ENCODE measurements at regions not wholly inside any gene's neighbourhood (a gene's known extent, or its start where the extent isn't known, plus 50 kb on each side); places are given as distances from the start of the nearest gene placed in this dataset.

GRCh38 chr2:12221584-12221983, 475.2 kb downstream of the LPIN1 start:
- DNase-seq, result no peak
- Histone ChIP-seq H3K27me3 (ENCODE audit: control insufficient read depth, insufficient read depth) (no peaks in the 10 kb centered on the region), H3K9me3 (ENCODE audit: control insufficient read depth, low read length) (no peaks in the 10 kb centered on the region), H3K4me1 (ENCODE audit: control insufficient read depth, insufficient read depth, low read length) (no peaks in the 10 kb centered on the region), H3K4me3 (ENCODE audit: low read length) (no peak overlapping the region), H3K27ac (ENCODE audit: low read length) (no peak overlapping the region)
- 55% methylated on average over 2 of the region's 2 CpGs for WGBS
- intact Hi-C loops (cut with DNase I), result no loop called here
- no peak for ATAC-seq

GRCh38 chr2:12222554-12222953, 476.1 kb downstream of the LPIN1 start:
- intact Hi-C loops (cut with DNase I), result no loop called here
- no peak for DNase-seq
- WGBS, result 74% methylated on average over 1 of the region's 1 CpG
- H3K4me1 ChIP-seq (ENCODE audit: control insufficient read depth, insufficient read depth, low read length), result no peaks in the 10 kb centered on the region
- no peak overlapping the region for H3K27ac ChIP-seq (ENCODE audit: low read length)
- no peak for ATAC-seq
- H3K27me3 ChIP-seq (ENCODE audit: control insufficient read depth, insufficient read depth), result no peaks in the 10 kb centered on the region
- no peaks in the 10 kb centered on the region for H3K9me3 ChIP-seq (ENCODE audit: control insufficient read depth, low read length)
- H3K4me3 ChIP-seq (ENCODE audit: low read length), result no peak overlapping the region

- Histone ChIP-seq H3K27me3 (ENCODE audit: control insufficient read depth, insufficient read depth) (no peaks in the 10 kb centered on the region), H3K27ac (ENCODE audit: low read length) (no peak overlapping the region), H3K4me1 (ENCODE audit: control insufficient read depth, insufficient read depth, low read length) (no peaks in the 10 kb centered on the region), H3K4me3 (ENCODE audit: low read length) (no peak overlapping the region), H3K9me3 (ENCODE audit: control insufficient read depth, low read length) (no peaks in the 10 kb centered on the region)
- DNase-seq (no peak), ATAC-seq (no peak)
- 85% methylated on average over 6 of the region's 6 CpGs for WGBS
- intact Hi-C loops (cut with DNase I), result no loop called here
These were observed 477.3 kb downstream of the LPIN1 start for GRCh38 chr2:12223732-12224131.

GRCh38 chr2:12226653-12227052, 480.2 kb downstream of the LPIN1 start:
- Histone ChIP-seq H3K27ac (ENCODE audit: low read length) (no peak overlapping the region), H3K4me1 (ENCODE audit: control insufficient read depth, insufficient read depth, low read length) (no peaks in the 10 kb centered on the region), H3K27me3 (ENCODE audit: control insufficient read depth, insufficient read depth) (no peaks in the 10 kb centered on the region), H3K9me3 (ENCODE audit: control insufficient read depth, low read length) (no peaks in the 10 kb centered on the region), H3K4me3 (ENCODE audit: low read length) (no peak overlapping the region)
- intact Hi-C loops (cut with DNase I), result no loop called here
- ATAC-seq, result peak in 1 of 2 donors; percentile 69
- DNase-seq, result no peak

- DNase-seq (no peak), ATAC-seq (no peak)
- Histone ChIP-seq H3K27ac (ENCODE audit: low read length) (no peak overlapping the region), H3K27me3 (ENCODE audit: control insufficient read depth, insufficient read depth) (no peaks in the 10 kb centered on the region), H3K4me1 (ENCODE audit: control insufficient read depth, insufficient read depth, low read length) (no peaks in the 10 kb centered on the region), H3K9me3 (ENCODE audit: control insufficient read depth, low read length) (no peaks in the 10 kb centered on the region), H3K4me3 (ENCODE audit: low read length) (no peak overlapping the region)
- intact Hi-C loops (cut with DNase I), result no loop called here
- WGBS, result 92% methylated on average over 4 of the region's 4 CpGs
These were observed 481.6 kb downstream of the LPIN1 start for GRCh38 chr2:12227941-12228608.

- no peaks in the 10 kb centered on the region for H3K27me3 ChIP-seq (ENCODE audit: control insufficient read depth, insufficient read depth)
- H3K27ac ChIP-seq (ENCODE audit: low read length), result no peak overlapping the region
- WGBS, result 57% methylated on average over 2 of the region's 2 CpGs
- no peak overlapping the region for H3K4me3 ChIP-seq (ENCODE audit: low read length)
- no peaks in the 10 kb centered on the region for H3K4me1 ChIP-seq (ENCODE audit: control insufficient read depth, insufficient read depth, low read length)
- DNase-seq, result no peak
- ATAC-seq, result no peak
- intact Hi-C loops (cut with DNase I), result no loop called here
- H3K9me3 ChIP-seq (ENCODE audit: control insufficient read depth, low read length), result no peaks in the 10 kb centered on the region
These were observed 484.9 kb downstream of the LPIN1 start for GRCh38 chr2:12231288-12231687.

GRCh38 chr2:12232876-12233275, 483.9 kb upstream of the TRIB2 start:
- intact Hi-C loops (cut with DNase I), result no loop called here
- Histone ChIP-seq H3K27ac (ENCODE audit: low read length) (no peak overlapping the region), H3K27me3 (ENCODE audit: control insufficient read depth, insufficient read depth) (no peaks in the 10 kb centered on the region), H3K4me1 (ENCODE audit: control insufficient read depth, insufficient read depth, low read length) (no peaks in the 10 kb centered on the region), H3K4me3 (ENCODE audit: low read length) (no peak overlapping the region), H3K9me3 (ENCODE audit: control insufficient read depth, low read length) (no peaks in the 10 kb centered on the region)
- ATAC-seq (no peak), DNase-seq (no peak)
- WGBS, result 87% methylated on average over 3 of the region's 3 CpGs

GRCh38 chr2:12236136-12236844, 480.4 kb upstream of the TRIB2 start:
- H3K4me3 ChIP-seq (ENCODE audit: low read length), result no peak overlapping the region
- intact Hi-C loops (cut with DNase I), result no loop called here
- H3K27ac ChIP-seq (ENCODE audit: low read length), result no peak overlapping the region
- no peaks in the 10 kb centered on the region for H3K27me3 ChIP-seq (ENCODE audit: control insufficient read depth, insufficient read depth)
- 75% methylated on average over 4 of the region's 4 CpGs for WGBS
- H3K4me1 ChIP-seq (ENCODE audit: control insufficient read depth, insufficient read depth, low read length), result no peaks in the 10 kb centered on the region
- ATAC-seq (no peak), DNase-seq (no peak)
- no peaks in the 10 kb centered on the region for H3K9me3 ChIP-seq (ENCODE audit: control insufficient read depth, low read length)

GRCh38 chr2:12240206-12240605, 476.5 kb upstream of the TRIB2 start:
- Histone ChIP-seq H3K4me3 (ENCODE audit: low read length) (no peak overlapping the region), H3K9me3 (ENCODE audit: control insufficient read depth, low read length) (no peaks in the 10 kb centered on the region), H3K27me3 (ENCODE audit: control insufficient read depth, insufficient read depth) (no peaks in the 10 kb centered on the region), H3K4me1 (ENCODE audit: control insufficient read depth, insufficient read depth, low read length) (no peaks in the 10 kb centered on the region), H3K27ac (ENCODE audit: low read length) (no peak overlapping the region)
- ATAC-seq (no peak), DNase-seq (no peak)
- intact Hi-C loops (cut with DNase I), result no loop called here

GRCh38 chr2:12243381-12243780, 473.4 kb upstream of the TRIB2 start:
- Histone ChIP-seq H3K27me3 (ENCODE audit: control insufficient read depth, insufficient read depth) (no peaks in the 10 kb centered on the region), H3K4me1 (ENCODE audit: control insufficient read depth, insufficient read depth, low read length) (no peaks in the 10 kb centered on the region), H3K4me3 (ENCODE audit: low read length) (no peak overlapping the region), H3K9me3 (ENCODE audit: control insufficient read depth, low read length) (no peaks in the 10 kb centered on the region), H3K27ac (ENCODE audit: low read length) (no peak overlapping the region)
- ATAC-seq (no peak), DNase-seq (no peak)
- intact Hi-C loops (cut with DNase I), result no loop called here
- 98% methylated on average over 2 of the region's 2 CpGs for WGBS

- no peak for DNase-seq
- no peak overlapping the region for H3K27ac ChIP-seq (ENCODE audit: low read length)
- no peak overlapping the region for H3K4me3 ChIP-seq (ENCODE audit: low read length)
- intact Hi-C loops (cut with DNase I), result no loop called here
- H3K27me3 ChIP-seq (ENCODE audit: control insufficient read depth, insufficient read depth), result no peaks in the 10 kb centered on the region
- no peaks in the 10 kb centered on the region for H3K4me1 ChIP-seq (ENCODE audit: control insufficient read depth, insufficient read depth, low read length)
- WGBS, result 34% methylated on average over 3 of the region's 3 CpGs
- ATAC-seq, result no peak
- no peaks in the 10 kb centered on the region for H3K9me3 ChIP-seq (ENCODE audit: control insufficient read depth, low read length)
These were observed 472.7 kb upstream of the TRIB2 start for GRCh38 chr2:12244070-12244469.

GRCh38 chr2:12251121-12251520, 465.6 kb upstream of the TRIB2 start:
- no peak for ATAC-seq
- no peaks in the 10 kb centered on the region for H3K27me3 ChIP-seq (ENCODE audit: control insufficient read depth, insufficient read depth)
- no peaks in the 10 kb centered on the region for H3K4me1 ChIP-seq (ENCODE audit: control insufficient read depth, insufficient read depth, low read length)
- intact Hi-C loops (cut with DNase I), result no loop called here
- no peak for DNase-seq
- H3K9me3 ChIP-seq (ENCODE audit: control insufficient read depth, low read length), result no peaks in the 10 kb centered on the region
- WGBS, result 93% methylated on average over 2 of the region's 2 CpGs
- H3K27ac ChIP-seq (ENCODE audit: low read length), result no peak overlapping the region
- H3K4me3 ChIP-seq (ENCODE audit: low read length), result no peak overlapping the region
